Urothelium cell line (cell line): ENCODE measurements at regions not wholly inside any gene's neighbourhood (a gene's known extent, or its start where the extent isn't known, plus 50 kb on each side); places are given as distances from the start of the nearest gene placed in this dataset.
"Not testable (repeated sequence)": the region's sequence is repeated elsewhere in the genome, so short reads cannot be mapped to it uniquely, and the experiment has no call there.

Source experiments
- DNase-seq: peaks from one replicate; pipeline ENCODE4 v3.0.0; 2011; ENCODE audit warnings: low spot score, mixed read lengths
- FAIRE-seq: peaks from 2 replicates; lab custom pipeline; 2011; peaks lifted over from hg19 to GRCh38; lab: Jason Lieb, UNC

- FAIRE-seq (no peak), DNase-seq (no peak)
Measured at GRCh38 chr17:62159994-62160393, 94.9 kb upstream of the MED13 start.

DNA sequence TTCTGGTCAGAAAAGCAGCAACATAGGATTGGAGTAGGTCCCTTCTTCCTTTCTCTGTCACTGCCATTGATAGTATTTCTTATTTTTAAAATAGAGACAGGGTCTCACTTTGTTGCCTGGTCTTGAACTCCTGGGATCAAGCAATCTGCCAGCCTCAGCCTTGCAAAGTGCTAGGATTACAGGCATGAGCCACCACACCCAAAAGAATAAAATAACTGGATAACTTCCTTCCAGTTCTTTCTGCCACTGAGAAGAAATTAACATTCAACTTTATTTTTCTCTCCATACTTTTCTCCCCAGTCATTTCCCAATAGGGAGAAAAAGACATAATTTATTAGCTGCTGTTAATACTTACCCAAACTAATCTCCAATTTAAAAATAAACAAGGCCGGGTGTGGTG lies 91.9 kb upstream of the MED13 start:
- DNase-seq (no peak), FAIRE-seq (no peak)

DNA sequence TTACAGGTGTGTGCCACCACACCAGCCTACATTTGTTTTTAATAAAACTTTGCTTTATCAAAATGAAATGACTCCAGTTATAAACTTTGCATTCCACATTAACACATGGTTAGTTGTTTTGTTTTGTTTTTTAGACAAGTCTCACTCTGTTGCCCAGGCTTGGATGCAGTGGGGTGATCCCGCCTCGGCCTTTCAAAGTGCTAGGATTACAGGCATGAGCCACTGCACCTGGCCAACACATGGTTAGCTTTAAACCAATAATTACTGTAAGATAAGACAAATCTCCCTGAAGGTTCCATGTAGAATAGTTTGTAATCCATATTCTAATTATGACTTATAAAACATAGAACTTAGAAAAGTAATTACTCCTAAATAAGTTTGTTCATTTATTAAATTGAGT lies 89.8 kb upstream of the MED13 start:
- no peak for FAIRE-seq
- DNase-seq, result no peak

DNA sequence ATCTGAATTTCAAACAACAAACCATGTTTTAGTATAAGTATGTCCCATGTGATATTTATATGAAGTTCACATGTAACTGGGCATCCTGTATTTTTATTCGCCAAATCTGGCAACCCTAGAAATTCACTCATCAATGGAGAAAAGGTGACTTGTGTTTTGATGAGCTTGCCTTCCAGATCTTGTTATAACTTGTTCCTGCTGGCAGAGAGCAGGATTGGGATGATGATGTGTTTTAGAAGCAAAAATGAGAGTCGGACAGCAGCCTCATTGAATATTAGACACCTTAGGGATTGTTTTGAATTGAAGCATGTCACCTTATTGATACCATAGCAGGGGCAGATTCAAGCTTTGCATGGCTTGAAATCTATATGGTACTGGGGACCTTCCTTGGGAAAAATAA lies 85.4 kb upstream of the MED13 start:
- DNase-seq (no peak), FAIRE-seq (peak; percentile 71)

GRCh38 chr17:62149961-62150360 lies 84.9 kb upstream of the MED13 start:
- FAIRE-seq (no peak), DNase-seq (no peak)

- FAIRE-seq (no peak), DNase-seq (no peak)
Measured at GRCh38 chr17:62147284-62147683, 82.2 kb upstream of the MED13 start.

DNA sequence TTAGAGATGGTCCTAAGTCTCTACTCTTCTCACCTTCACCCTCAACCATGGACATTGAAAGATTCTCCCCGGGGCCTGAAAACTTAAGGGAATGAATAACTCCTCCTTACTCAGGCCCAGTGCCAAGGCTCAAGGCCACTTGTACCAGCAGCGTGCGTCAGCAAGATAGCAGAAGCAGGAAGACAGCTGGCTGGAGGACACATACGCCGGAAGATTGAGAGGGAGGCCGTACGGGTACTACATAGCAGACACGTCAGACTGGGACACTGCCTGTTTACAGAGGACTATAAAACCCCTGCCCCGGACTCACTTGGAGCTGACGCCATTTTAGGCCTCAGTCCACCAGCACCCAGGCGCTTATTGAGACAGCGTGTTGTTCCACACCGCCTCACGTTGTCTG lies 75.8 kb upstream of the MED13 start:
- FAIRE-seq, result peak; percentile 77
- DNase-seq, result no peak

GRCh38 chr17:62140376-62140775 lies 75.3 kb upstream of the MED13 start:
- no peak for DNase-seq
- FAIRE-seq, result peak; percentile 93

- FAIRE-seq, result peak; percentile 89
- not testable (repeated sequence) for DNase-seq
Measured at GRCh38 chr17:62139690-62140354, 74.7 kb upstream of the MED13 start.

GRCh38 chr17:62139141-62139540 lies 74.1 kb upstream of the MED13 start:
- DNase-seq (no peak), FAIRE-seq (no peak)

- not testable (repeated sequence) for DNase-seq
- FAIRE-seq, result peak; percentile 99
Measured at GRCh38 chr17:62138676-62139121, 73.6 kb upstream of the MED13 start.

DNA sequence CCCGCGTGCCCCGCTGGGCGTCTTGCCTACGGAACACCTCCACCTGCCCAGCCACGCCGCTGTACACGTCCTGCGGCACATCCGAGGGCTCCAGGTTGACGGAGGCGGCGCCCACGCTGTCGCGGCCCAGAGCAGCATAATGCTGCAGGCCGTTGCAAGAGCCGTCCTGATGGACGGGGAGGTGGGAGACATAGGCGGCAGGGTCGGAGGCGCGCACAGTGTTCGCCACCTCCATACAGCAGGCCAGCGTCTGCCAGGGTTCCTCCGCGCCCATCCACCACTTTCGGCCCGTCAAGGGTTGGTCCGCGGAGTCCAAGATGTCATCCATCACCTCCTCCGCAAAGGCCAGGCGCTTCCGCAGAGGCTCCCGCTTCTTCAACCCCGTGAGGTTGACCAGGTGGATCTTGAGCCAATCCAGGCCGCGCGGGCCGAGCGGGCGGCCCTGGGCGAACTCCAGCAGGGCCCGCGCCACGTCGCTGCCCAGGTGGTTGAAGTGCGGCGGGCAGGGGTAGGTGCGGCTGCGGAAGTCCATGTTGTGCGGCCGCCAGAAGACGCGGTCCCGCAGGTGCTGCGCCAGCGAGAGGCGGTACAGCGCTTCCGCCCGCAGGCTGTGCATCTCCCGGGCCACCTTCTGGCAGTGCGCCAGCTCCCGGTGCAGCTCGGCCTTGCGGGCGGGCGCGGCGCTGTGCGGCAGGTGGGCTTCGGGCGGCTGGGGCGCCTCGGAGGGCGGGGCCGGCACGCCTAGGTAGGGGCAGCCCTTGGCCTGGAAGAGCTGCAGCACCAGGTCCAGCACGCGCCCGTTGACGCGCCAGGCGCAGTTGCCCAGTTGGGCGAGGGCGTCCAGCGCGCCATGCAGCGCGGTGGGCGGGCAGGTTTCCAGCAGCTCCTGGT lies 72.9 kb upstream of the MED13 start:
- peak; percentile 77 for FAIRE-seq
- not testable (repeated sequence) for DNase-seq

- peak; percentile 94 for FAIRE-seq
- DNase-seq, result not testable (repeated sequence)
Measured at GRCh38 chr17:62137013-62137733, 72.1 kb upstream of the MED13 start.

GRCh38 chr17:62135742-62136141 lies 70.7 kb upstream of the MED13 start:
- DNase-seq (no peak), FAIRE-seq (peak; percentile 93)

GRCh38 chr17:62135096-62135495 lies 70.0 kb upstream of the MED13 start:
- FAIRE-seq, DNase-seq: not testable (repeated sequence)

GRCh38 chr17:62134397-62134796 lies 69.3 kb upstream of the MED13 start:
- FAIRE-seq (peak; percentile 65), DNase-seq (peak; percentile 58)

GRCh38 chr17:62131271-62131670 lies 66.2 kb upstream of the MED13 start:
- DNase-seq, FAIRE-seq: not testable (repeated sequence)

DNA sequence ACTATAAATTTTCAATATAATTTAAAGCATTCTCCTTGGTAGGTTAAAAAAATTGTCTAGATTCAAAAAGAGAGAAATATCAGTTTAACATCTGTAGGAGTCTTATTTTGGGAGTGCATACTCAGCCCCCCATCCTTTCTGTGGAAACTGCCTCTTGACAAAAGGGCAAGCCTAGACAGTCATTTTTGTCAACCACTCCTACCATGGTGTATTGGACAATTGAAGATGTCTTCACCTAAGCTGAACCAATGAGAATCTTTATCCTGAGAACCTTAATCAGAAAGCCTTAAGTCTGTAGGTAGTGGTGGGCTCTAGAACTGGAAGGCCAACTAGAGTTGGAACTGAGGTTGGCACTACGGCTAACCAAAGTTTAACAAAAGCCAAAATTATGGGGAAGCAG lies 65.7 kb upstream of the MED13 start:
- DNase-seq (no peak), FAIRE-seq (no peak)

GRCh38 chr17:62126292-62126691 lies 61.2 kb upstream of the MED13 start:
- no peak for DNase-seq
- FAIRE-seq, result no peak

DNA sequence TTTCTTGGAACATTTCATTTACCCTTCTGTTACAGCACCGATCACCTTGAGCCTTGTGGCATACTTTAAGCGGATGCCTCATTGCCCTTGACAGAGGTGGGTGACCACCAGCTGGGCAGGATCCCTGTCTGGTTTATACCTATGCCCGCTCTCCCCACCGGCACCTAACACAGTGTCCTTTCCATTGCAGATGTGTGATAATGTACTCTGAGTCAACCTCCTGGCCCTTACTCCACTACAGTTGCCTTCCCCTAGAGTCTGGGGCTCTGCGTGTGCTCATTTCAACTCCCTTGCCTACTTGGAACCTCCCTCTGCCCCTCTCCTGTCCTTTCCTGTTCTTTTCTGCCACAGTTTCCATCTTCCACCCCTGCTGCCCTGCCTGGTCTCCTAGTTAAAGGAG lies 60.2 kb upstream of the MED13 start:
- DNase-seq, result no peak
- peak; percentile 76 for FAIRE-seq

DNA sequence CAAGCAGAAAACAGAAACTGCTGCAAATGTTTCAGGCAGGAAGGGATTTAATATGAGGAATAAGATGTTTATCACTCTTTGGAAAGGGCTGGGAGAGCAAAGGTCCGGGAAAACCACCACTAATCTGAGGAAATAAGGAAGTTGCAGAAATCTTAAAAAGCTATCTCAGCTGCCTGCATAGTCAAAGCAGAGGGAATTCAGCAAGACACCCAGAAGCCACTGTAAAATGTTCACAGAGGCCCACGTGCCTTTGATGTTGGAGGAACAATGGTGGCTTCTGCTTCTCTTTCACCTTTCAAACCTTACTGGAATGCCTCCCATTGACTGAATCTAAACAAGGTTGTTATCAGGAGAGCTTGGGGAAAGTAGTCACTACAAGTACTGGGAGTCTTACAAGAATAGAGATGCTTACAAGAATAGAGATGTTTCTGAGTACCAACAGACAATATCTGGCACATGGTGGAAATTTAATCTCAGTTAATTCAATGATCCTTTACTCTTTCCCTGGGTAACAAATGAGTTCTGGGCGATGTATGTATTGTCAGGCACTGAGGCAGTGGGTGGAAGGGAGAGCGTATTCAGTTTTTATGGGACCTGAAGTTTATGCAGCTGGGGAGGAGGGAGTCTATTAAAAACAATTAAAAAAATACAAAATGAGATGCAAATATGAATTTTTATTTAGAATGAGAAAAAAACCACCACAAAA lies 56.1 kb upstream of the MED13 start:
- FAIRE-seq (no peak), DNase-seq (no peak)
